ENCODE measurements at regions not wholly inside any gene's neighbourhood (a gene's known extent, or its start where the extent isn't known, plus 50 kb on each side); places are given as distances from the start of the nearest gene placed in this dataset.

DNA sequence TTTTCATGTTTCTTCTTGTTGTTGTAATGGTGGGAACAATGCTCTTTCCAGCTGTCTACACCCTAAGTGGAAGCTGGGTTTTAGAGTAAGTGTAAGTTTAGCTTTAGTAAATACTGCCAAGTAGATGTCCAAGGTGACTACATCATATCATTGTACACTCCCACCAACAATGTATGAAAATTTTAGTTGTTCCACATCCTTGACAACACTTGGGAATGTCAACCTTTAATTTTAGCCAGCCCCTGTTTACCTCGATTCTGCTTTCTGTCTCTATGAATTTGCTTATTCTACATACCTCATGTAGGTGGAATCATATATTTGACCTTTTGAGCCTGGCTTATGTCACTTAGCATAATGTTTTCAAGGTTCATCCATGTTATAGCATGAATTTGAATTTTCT is 93.0 kb downstream of the MTPAP start:
- Histone ChIP-seq H3K4me1 (ENCODE audit: control insufficient read depth in 2 of 2, insufficient read depth in 2 of 2, low read length in 1 of 2) (no peaks in the 10 kb centered on the region), H3K9me3 (ENCODE audit: control insufficient read depth in 2 of 2, insufficient read depth in 1 of 2, low read depth in 1 of 2, low read length in 1 of 2) (no peaks in the 10 kb centered on the region), H3K27ac (ENCODE audit: low read depth in 2 of 2, low read length in 1 of 2) (no peak overlapping the region), H3K27me3 (ENCODE audit: control insufficient read depth in 1 of 2, insufficient read depth in 2 of 2, low read length in 2 of 2) (no peaks in the 10 kb centered on the region), H3K36me3 (ENCODE audit: control insufficient read depth in 2 of 2, insufficient read depth in 2 of 2, low read length in 1 of 2) (no peaks in the 10 kb centered on the region), H3K4me3 (ENCODE audit: low read depth in 1 of 2, low read length in 2 of 2) (no peak overlapping the region)
- 88 to 93% methylated on average over 1 of the region's 1 CpG for whole genome bisulfite sequencing, 2 donors

DNA sequence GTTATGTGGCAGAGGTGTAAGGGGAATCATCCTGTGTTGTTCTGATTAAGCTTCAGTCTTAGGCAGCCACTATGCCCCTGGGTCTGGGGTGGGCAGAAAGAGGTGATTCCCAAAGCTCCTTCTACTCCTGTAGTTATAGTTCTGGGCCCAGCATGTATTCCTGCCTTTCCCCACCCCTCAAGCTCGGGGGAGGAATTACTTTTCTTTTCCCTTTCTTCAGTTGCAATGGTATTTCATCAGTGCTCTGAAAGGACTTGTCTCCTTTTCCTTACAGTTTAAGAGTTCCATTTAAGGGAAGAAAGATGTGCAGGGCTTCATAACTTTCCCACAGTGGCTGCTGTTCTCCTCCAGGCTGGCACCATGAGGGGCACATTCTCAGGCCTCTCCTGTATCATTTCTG is 94.2 kb downstream of the MTPAP start:
- H3K4me3 ChIP-seq (ENCODE audit: low read depth in 1 of 2, low read length in 2 of 2), result no peak overlapping the region
- H3K4me1 ChIP-seq (ENCODE audit: control insufficient read depth in 2 of 2, insufficient read depth in 2 of 2, low read length in 1 of 2), result no peaks in the 10 kb centered on the region
- H3K27ac ChIP-seq (ENCODE audit: low read depth in 2 of 2, low read length in 1 of 2), result no peak overlapping the region
- H3K9me3 ChIP-seq (ENCODE audit: control insufficient read depth in 2 of 2, insufficient read depth in 1 of 2, low read depth in 1 of 2, low read length in 1 of 2), result no peaks in the 10 kb centered on the region
- WGBS, 2 donors, result 58 to 63% methylated on average over 1 of the region's 1 CpG
- H3K27me3 ChIP-seq (ENCODE audit: control insufficient read depth in 1 of 2, insufficient read depth in 2 of 2, low read length in 2 of 2), result no peaks in the 10 kb centered on the region
- no peaks in the 10 kb centered on the region for H3K36me3 ChIP-seq (ENCODE audit: control insufficient read depth in 2 of 2, insufficient read depth in 2 of 2, low read length in 1 of 2)

DNA sequence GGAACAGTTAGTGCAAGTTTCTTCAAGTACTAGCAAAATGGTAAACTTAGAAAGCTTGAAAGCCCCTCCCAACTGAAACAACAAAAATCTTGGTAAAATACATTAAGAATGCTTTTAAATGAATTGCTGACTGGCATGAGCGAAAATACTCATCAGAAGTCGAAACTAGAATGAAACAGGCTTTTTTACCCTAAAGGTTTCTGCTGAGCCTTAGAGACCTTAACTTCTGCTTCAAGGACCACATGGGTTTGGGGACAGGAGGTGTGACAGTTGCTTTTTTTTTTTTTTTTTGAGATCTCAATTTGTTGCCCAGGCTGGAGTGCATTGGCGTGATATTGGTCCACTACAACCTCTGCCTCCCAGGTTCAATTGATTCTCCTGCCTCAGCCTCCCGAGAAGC is 100.3 kb downstream of the MTPAP start:
- 92 to 96% methylated on average over 4 of the region's 4 CpGs for WGBS, 2 donors
- no peak overlapping the region for H3K27ac ChIP-seq (ENCODE audit: low read depth in 2 of 2, low read length in 1 of 2)
- H3K36me3 ChIP-seq (ENCODE audit: control insufficient read depth in 2 of 2, insufficient read depth in 2 of 2, low read length in 1 of 2), result no peaks in the 10 kb centered on the region
- H3K4me1 ChIP-seq (ENCODE audit: control insufficient read depth in 2 of 2, insufficient read depth in 2 of 2, low read length in 1 of 2), result no peaks in the 10 kb centered on the region
- H3K4me3 ChIP-seq (ENCODE audit: low read depth in 1 of 2, low read length in 2 of 2), result no peak overlapping the region
- no peaks in the 10 kb centered on the region for H3K27me3 ChIP-seq (ENCODE audit: control insufficient read depth in 1 of 2, insufficient read depth in 2 of 2, low read length in 2 of 2)
- H3K9me3 ChIP-seq (ENCODE audit: control insufficient read depth in 2 of 2, insufficient read depth in 1 of 2, low read depth in 1 of 2, low read length in 1 of 2), result no peaks in the 10 kb centered on the region

DNA sequence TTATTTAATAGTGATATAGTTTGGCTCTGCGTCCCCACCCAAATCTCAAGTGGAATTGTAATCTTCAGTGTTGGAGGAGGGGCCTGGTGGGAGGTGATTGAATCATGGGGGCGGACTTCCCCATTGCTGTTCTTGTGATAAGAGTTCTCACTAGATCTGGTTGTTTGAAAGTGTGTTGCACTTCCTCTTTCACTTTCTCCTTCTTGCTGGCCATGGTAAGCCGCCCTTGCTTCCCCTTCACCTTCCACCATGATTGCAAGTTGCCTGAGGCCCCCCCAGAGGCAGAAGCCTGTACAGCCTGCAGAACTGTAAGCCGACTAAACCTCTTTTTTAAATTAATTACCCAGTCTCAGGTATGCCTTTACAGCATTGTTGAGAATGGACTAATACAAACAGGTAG is 101.4 kb downstream of the MTPAP start:
- Histone ChIP-seq H3K36me3 (ENCODE audit: control insufficient read depth in 2 of 2, insufficient read depth in 2 of 2, low read length in 1 of 2) (no peaks in the 10 kb centered on the region), H3K9me3 (ENCODE audit: control insufficient read depth in 2 of 2, insufficient read depth in 1 of 2, low read depth in 1 of 2, low read length in 1 of 2) (no peaks in the 10 kb centered on the region), H3K4me1 (ENCODE audit: control insufficient read depth in 2 of 2, insufficient read depth in 2 of 2, low read length in 1 of 2) (no peaks in the 10 kb centered on the region), H3K27me3 (ENCODE audit: control insufficient read depth in 1 of 2, insufficient read depth in 2 of 2, low read length in 2 of 2) (no peaks in the 10 kb centered on the region), H3K27ac (ENCODE audit: low read depth in 2 of 2, low read length in 1 of 2) (no peak overlapping the region), H3K4me3 (ENCODE audit: low read depth in 1 of 2, low read length in 2 of 2) (no peak overlapping the region)
- 83 to 90% methylated on average over 4 of the region's 4 CpGs for WGBS, 2 donors

DNA sequence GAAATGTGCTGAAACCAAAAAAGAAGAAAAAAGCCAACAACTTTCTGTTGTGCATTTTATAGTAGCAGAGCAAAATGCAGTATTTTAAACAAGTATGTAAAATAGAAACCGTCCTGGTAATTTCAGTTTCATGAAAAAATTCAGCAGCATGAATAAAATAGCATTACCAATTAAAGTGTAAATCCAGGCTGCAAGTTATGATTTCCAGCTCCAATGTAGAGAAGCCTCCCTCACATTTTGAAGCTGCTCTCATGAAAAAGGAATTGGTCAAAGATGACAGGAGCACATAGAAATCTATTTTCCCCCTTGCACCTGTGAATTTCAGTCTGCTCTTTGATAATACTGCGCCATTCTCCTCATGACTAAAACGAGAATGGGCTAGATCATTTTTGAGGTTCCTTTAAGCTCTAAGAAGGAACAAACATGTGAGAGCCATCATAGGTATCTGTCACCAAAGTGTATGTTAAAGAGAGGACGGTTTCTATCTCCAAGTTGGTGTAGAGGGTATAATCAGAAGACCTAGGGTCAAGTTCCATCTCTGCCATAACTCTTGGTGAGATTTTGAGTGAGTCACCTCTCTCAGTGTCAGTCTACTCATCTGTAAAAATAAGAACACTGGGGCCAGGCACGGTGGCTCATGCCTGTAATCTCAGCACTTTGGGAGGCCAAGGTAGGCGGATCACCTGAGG is 107.5 kb downstream of the MTPAP start:
- Histone ChIP-seq H3K4me3 (ENCODE audit: low read depth in 1 of 2, low read length in 2 of 2) (no peak overlapping the region), H3K36me3 (ENCODE audit: control insufficient read depth in 2 of 2, insufficient read depth in 2 of 2, low read length in 1 of 2) (no peaks in the 10 kb centered on the region), H3K27ac (ENCODE audit: low read depth in 2 of 2, low read length in 1 of 2) (no peak overlapping the region), H3K27me3 (ENCODE audit: control insufficient read depth in 1 of 2, insufficient read depth in 2 of 2, low read length in 2 of 2) (no peaks in the 10 kb centered on the region), H3K9me3 (ENCODE audit: control insufficient read depth in 2 of 2, insufficient read depth in 1 of 2, low read depth in 1 of 2, low read length in 1 of 2) (no peaks in the 10 kb centered on the region), H3K4me1 (ENCODE audit: control insufficient read depth in 2 of 2, insufficient read depth in 2 of 2, low read length in 1 of 2) (no peaks in the 10 kb centered on the region)
- 76 to 79% methylated on average over 6 of the region's 6 CpGs for WGBS, 2 donors

DNA sequence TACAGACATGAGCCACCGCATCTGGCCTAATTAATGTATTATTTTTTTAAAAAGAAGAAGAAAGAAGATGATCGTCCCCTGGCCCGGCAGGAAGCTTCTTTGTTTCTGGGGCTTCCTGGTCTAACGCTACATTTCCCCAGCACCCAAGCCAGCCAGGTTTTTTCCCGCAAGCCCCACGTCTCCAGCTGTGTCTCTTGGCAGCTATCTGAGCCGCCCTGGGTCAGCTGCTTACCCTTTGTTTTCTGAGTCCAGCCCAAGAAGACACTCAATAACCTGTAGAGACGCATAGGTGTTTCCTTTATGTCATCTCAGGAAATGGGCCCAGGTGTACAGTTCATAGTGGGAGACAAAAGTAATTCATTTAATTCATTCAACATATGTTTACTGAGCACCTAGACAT is 110.2 kb downstream of the MTPAP start:
- no peaks in the 10 kb centered on the region for H3K9me3 ChIP-seq (ENCODE audit: control insufficient read depth in 2 of 2, insufficient read depth in 1 of 2, low read depth in 1 of 2, low read length in 1 of 2)
- 64 to 77% methylated on average over 8 of the region's 8 CpGs for WGBS, 2 donors

DNA sequence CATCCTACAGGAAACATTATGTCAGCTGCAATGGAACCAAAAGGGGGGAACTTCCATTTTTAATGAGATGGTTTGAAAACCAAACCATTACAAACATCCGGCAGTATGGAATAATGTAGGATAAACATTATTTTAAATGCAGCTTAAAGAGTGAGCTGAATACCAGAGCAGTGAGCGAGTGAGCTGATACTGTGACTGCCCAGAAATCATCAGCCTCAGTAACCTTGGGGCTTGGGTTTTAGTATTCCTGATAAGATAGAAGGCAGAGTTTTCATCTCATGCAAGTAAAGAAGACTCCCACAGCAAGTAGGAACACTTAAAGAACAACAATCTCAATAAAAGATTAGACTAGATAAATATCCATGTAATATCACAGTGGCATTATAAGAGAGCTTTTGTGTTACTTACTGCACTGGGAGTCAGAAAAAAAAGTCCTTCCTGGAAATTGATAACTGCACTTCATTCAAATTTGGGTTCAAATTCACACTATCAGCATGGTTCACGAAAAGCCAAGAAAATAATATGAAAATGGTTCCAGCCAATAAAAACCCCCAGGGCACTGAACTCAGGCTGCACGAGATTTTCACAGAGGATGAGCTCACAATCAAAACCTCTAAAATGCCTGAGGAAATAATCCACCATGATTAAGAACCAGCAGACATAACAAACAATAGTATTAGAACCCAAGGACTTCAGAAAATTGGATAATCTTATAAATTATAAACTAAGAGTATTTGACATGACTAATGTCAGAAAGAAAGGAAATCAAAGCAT is 115.7 kb downstream of the MTPAP start:
- Histone ChIP-seq H3K27ac (ENCODE audit: low read depth in 2 of 2, low read length in 1 of 2) (no peak overlapping the region), H3K4me1 (ENCODE audit: control insufficient read depth in 2 of 2, insufficient read depth in 2 of 2, low read length in 1 of 2) (peaks cover 0 to 4% of the 10 kb centered on the region in 2 donors), H3K4me3 (ENCODE audit: low read depth in 1 of 2, low read length in 2 of 2) (no peak overlapping the region), H3K27me3 (ENCODE audit: control insufficient read depth in 1 of 2, insufficient read depth in 2 of 2, low read length in 2 of 2) (no peaks in the 10 kb centered on the region), H3K36me3 (ENCODE audit: control insufficient read depth in 2 of 2, insufficient read depth in 2 of 2, low read length in 1 of 2) (no peaks in the 10 kb centered on the region), H3K9me3 (ENCODE audit: control insufficient read depth in 2 of 2, insufficient read depth in 1 of 2, low read depth in 1 of 2, low read length in 1 of 2) (no peaks in the 10 kb centered on the region)
- 76 to 81% methylated on average over 4 of the region's 4 CpGs for WGBS, 2 donors

More for the DNA sequence above, 110.2 kb downstream of the MTPAP start:
- H3K4me3 ChIP-seq (ENCODE audit: low read depth in 1 of 2, low read length in 2 of 2), result no peak overlapping the region
- H3K4me1 ChIP-seq (ENCODE audit: control insufficient read depth in 2 of 2, insufficient read depth in 2 of 2, low read length in 1 of 2), result no peaks in the 10 kb centered on the region
- H3K36me3 ChIP-seq (ENCODE audit: control insufficient read depth in 2 of 2, insufficient read depth in 2 of 2, low read length in 1 of 2), result no peaks in the 10 kb centered on the region
- H3K27me3 ChIP-seq (ENCODE audit: control insufficient read depth in 1 of 2, insufficient read depth in 2 of 2, low read length in 2 of 2), result no peaks in the 10 kb centered on the region
- no peak overlapping the region for H3K27ac ChIP-seq (ENCODE audit: low read depth in 2 of 2, low read length in 1 of 2)

DNA sequence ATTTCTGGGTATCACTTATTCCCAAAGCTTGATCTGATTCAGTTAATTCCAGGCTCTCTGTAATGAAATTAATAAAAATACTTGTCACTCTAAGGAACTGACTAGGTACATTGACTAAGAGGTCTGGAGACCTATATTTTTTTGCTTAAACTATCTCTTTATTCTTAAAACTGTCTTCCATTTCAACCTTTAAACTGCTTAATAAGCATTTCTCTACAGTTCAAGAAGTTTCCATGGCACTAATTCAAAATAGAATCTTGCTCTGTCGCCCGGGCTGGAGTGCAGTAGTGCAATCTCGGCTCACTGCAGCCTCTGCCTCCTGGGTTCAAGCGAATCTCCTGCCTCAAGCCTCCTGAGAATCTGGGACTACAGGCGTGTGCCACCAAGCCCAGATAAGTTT is 117.4 kb downstream of the MTPAP start:
- no peaks in the 10 kb centered on the region for H3K9me3 ChIP-seq (ENCODE audit: control insufficient read depth in 2 of 2, insufficient read depth in 1 of 2, low read depth in 1 of 2, low read length in 1 of 2)
- WGBS, 2 donors, result 91 to 92% methylated on average over 5 of the region's 5 CpGs

DNA sequence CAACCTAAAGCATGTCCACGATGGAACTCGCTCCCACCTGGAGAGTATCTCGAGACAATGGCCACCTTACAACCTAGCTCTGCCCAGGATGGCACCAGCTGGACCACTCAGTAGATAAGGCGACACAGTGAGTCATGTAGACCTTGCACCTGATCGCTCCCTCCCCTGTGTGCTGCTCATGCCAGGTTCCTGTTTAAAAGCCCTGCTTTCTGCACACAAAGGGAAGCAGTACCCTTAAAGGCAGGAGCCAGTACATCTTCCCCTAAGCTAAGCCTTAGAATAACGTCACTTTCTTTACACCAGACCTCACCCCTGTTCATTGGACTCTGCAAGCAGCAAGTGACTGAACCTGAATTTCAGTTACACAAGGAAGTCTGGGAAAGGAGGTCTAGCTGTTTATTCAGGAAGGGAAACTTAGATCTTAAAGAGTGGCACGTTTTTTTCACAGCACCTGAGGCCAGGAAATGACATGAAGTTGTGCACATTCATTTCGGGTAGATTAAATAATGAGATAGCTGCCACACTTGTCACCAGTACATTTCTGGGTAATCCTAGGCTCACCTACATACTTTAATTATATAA is 117.9 kb downstream of the MTPAP start:
- H3K27me3 ChIP-seq (ENCODE audit: control insufficient read depth in 1 of 2, insufficient read depth in 2 of 2, low read length in 2 of 2), result no peaks in the 10 kb centered on the region
- no peak overlapping the region for H3K4me3 ChIP-seq (ENCODE audit: low read depth in 1 of 2, low read length in 2 of 2)
- WGBS, 2 donors, result 48 to 59% methylated on average over 8 of the region's 8 CpGs
- no peak overlapping the region for H3K27ac ChIP-seq (ENCODE audit: low read depth in 2 of 2, low read length in 1 of 2)
- no peaks in the 10 kb centered on the region for H3K9me3 ChIP-seq (ENCODE audit: control insufficient read depth in 2 of 2, insufficient read depth in 1 of 2, low read depth in 1 of 2, low read length in 1 of 2)
- peaks cover 0 to 4% of the 10 kb centered on the region in 2 donors for H3K4me1 ChIP-seq (ENCODE audit: control insufficient read depth in 2 of 2, insufficient read depth in 2 of 2, low read length in 1 of 2)
- H3K36me3 ChIP-seq (ENCODE audit: control insufficient read depth in 2 of 2, insufficient read depth in 2 of 2, low read length in 1 of 2), result no peaks in the 10 kb centered on the region

More for the DNA sequence above, 117.4 kb downstream of the MTPAP start:
- Histone ChIP-seq H3K36me3 (ENCODE audit: control insufficient read depth in 2 of 2, insufficient read depth in 2 of 2, low read length in 1 of 2) (no peaks in the 10 kb centered on the region), H3K27me3 (ENCODE audit: control insufficient read depth in 1 of 2, insufficient read depth in 2 of 2, low read length in 2 of 2) (no peaks in the 10 kb centered on the region), H3K4me3 (ENCODE audit: low read depth in 1 of 2, low read length in 2 of 2) (no peak overlapping the region), H3K4me1 (ENCODE audit: control insufficient read depth in 2 of 2, insufficient read depth in 2 of 2, low read length in 1 of 2) (peaks cover 0 to 4% of the 10 kb centered on the region in 2 donors), H3K27ac (ENCODE audit: low read depth in 2 of 2, low read length in 1 of 2) (no peak overlapping the region)
